ENCODE measurements at regions not wholly inside any gene's neighbourhood (a gene's known extent, or its start where the extent isn't known, plus 50 kb on each side); places are given as distances from the start of the nearest gene placed in this dataset.

DNA sequence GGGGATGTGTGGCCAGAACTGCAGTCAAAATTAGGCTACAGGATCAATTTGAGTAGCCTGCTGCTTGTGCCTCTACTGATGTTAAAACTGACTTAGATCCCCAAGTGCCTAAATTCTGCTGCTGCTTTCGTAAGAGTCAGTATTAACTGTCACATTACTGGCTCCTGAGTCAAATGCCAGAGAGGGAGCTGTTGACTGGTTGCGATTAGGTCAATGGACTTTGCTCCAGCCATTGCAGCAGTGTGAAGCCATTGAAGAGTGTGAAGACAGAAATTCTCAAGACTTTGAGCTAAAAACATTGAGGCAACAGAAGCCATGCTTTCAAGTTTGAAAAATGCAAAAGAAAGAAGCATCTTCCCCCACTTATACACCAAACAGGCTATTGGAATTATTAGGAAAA is 151.1 kb upstream of the MITF start:
- TF ChIP-seq SIN3A (IDR thresholded peaks at IDR 0.05; ENCODE audit: borderline replicate concordance, insufficient read depth, low read length) (no peak), FOXP2 (optimal IDR thresholded peaks at IDR 0.05; ENCODE audit: borderline replicate concordance, extremely low read depth, extremely low read length, insufficient read depth) (no peak), POLR2AphosphoS5 (IDR thresholded peaks at IDR 0.05; ENCODE audit: low read depth, low read length) (no peak), TAF1 (IDR thresholded peaks at IDR 0.05; ENCODE audit: borderline replicate concordance, insufficient read depth, low read length) (no peak)
- TF ChIP-seq, protein P1, sequence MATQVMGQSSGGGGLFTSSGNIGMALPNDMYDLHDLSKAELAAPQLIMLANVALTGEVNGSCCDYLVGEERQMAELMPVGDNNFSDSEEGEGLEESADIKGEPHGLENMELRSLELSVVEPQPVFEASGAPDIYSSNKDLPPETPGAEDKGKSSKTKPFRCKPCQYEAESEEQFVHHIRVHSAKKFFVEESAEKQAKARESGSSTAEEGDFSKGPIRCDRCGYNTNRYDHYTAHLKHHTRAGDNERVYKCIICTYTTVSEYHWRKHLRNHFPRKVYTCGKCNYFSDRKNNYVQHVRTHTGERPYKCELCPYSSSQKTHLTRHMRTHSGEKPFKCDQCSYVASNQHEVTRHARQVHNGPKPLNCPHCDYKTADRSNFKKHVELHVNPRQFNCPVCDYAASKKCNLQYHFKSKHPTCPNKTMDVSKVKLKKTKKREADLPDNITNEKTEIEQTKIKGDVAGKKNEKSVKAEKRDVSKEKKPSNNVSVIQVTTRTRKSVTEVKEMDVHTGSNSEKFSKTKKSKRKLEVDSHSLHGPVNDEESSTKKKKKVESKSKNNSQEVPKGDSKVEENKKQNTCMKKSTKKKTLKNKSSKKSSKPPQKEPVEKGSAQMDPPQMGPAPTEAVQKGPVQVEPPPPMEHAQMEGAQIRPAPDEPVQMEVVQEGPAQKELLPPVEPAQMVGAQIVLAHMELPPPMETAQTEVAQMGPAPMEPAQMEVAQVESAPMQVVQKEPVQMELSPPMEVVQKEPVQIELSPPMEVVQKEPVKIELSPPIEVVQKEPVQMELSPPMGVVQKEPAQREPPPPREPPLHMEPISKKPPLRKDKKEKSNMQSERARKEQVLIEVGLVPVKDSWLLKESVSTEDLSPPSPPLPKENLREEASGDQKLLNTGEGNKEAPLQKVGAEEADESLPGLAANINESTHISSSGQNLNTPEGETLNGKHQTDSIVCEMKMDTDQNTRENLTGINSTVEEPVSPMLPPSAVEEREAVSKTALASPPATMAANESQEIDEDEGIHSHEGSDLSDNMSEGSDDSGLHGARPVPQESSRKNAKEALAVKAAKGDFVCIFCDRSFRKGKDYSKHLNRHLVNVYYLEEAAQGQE (IDR thresholded peaks at IDR 0.05; ENCODE audit: insufficient read depth in 1 of 2, low read depth in 2 of 2, low read length in 2 of 2) = no peak

DNA sequence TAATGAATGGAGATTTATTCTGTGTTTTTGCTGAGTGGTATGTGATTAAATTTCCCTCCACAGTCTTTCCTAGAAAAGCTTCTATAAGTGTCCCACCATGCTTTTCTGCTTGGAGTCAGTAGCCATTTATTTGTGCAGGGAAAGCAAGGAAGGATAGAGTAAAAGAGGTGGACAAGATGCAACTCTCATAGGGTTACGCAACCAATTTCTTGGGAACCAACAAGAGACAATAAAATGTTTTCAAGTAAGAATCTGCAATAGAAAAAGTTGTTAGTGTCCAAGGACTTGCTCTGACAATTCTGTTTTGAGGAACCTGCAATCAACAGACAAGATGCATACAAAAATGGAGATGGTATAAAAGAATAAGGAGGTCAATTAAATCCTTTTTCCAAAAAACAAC is 153.8 kb upstream of the MITF start:
- no peak for TF ChIP-seq FOXP2 (optimal IDR thresholded peaks at IDR 0.05; ENCODE audit: borderline replicate concordance, extremely low read depth, extremely low read length, insufficient read depth)
- no peak for TF ChIP-seq POLR2AphosphoS5 (IDR thresholded peaks at IDR 0.05; ENCODE audit: low read depth, low read length)
- TF ChIP-seq SIN3A (IDR thresholded peaks at IDR 0.05; ENCODE audit: borderline replicate concordance, insufficient read depth, low read length) = no peak
- TF ChIP-seq, protein P1 (IDR thresholded peaks at IDR 0.05; ENCODE audit: insufficient read depth in 1 of 2, low read depth in 2 of 2, low read length in 2 of 2) = no peak
- no peak for TF ChIP-seq TAF1 (IDR thresholded peaks at IDR 0.05; ENCODE audit: borderline replicate concordance, insufficient read depth, low read length)

DNA sequence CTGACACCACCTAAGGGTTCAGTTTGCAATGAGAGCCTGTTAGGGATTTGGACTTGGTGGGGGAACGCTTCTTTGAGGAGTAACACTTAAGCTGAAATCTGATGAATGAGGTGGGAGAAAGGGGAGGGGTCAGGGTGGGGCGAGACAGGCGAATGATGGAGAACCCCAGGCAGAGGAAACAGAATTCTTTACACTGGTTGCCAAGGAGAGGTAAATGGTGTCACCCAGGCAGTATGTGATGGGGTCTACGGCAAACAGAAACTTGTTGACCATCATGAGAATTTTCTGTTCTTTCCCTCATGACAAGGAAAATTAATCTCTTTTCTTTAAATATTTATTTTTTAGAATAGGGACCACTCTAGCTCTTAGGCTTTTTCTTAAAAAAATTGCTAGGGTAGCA is 157.2 kb upstream of the MITF start:
- TF ChIP-seq TAF1 (IDR thresholded peaks at IDR 0.05; ENCODE audit: borderline replicate concordance, insufficient read depth, low read length) (no peak), SIN3A (IDR thresholded peaks at IDR 0.05; ENCODE audit: borderline replicate concordance, insufficient read depth, low read length) (no peak), POLR2AphosphoS5 (IDR thresholded peaks at IDR 0.05; ENCODE audit: low read depth, low read length) (no peak), FOXP2 (optimal IDR thresholded peaks at IDR 0.05; ENCODE audit: borderline replicate concordance, extremely low read depth, extremely low read length, insufficient read depth) (no peak)
- TF ChIP-seq, protein P1 (IDR thresholded peaks at IDR 0.05; ENCODE audit: insufficient read depth in 1 of 2, low read depth in 2 of 2, low read length in 2 of 2) = no peak

DNA sequence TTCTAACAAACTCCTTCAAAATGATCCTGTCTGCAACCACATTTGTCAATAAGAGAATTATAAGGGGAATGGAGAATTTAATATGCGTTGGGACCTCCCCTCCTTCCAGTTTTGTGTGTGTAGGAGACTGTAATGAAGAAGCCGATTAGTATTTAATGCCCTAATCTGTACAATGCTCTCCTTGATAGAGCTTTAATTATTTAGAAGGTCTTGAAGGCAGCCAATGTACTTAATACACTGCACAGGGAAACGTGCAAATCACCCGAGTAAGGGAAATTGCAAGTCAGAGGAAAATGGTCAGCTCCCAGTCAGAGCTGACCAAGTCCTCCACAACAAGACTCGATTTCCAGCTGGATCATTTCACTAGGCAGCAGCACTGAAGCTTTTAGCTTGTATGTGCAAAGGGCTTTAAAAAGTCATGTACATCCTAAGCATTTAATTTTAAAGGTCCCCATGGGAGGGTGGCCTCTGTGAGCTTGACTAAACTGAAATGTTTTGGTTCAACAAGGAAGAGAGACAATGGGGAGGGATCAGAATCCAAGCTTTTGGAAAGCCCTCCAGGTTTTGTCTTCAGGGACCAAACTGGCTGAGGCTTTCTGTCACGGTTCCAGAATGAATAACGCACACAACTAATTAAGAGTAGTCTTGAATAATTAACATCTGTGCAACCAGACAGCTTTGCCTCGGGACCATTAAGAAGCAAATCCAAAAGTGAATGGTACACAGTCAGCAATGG is 159.8 kb upstream of the MITF start:
- TF ChIP-seq SIN3A (IDR thresholded peaks at IDR 0.05; ENCODE audit: borderline replicate concordance, insufficient read depth, low read length) (no peak), FOXP2 (optimal IDR thresholded peaks at IDR 0.05; ENCODE audit: borderline replicate concordance, extremely low read depth, extremely low read length, insufficient read depth) (no peak), TAF1 (IDR thresholded peaks at IDR 0.05; ENCODE audit: borderline replicate concordance, insufficient read depth, low read length) (no peak), POLR2AphosphoS5 (IDR thresholded peaks at IDR 0.05; ENCODE audit: low read depth, low read length) (no peak)
- TF ChIP-seq, protein P1 (IDR thresholded peaks at IDR 0.05; ENCODE audit: insufficient read depth in 1 of 2, low read depth in 2 of 2, low read length in 2 of 2) = no peak

Measured in PFSK-1 (cell line).